K562 (cell line): ENCODE measurements at regions not wholly inside any gene's neighbourhood (a gene's known extent, or its start where the extent isn't known, plus 50 kb on each side); places are given as distances from the start of the nearest gene placed in this dataset.
A peak's percentile ranks its signal among the peaks of the same experiment; 100 is the strongest.

ENCODE experiments used
- ATAC-seq: fragments of 200-7000 bp; cut with Tn5 transposase; 3 replicates; pipeline ENCODE4 v1.9.1; 2020; ENCODE audit warnings: moderate library complexity
- BruUV-seq: library from RNA; stranded (reverse); fragments of 400-500 nt; replicated peaks from 2 replicates; lab custom pipeline; 2021; lab: Mats Ljungman, UMichigan
- CTCF ChIA-PET: fragments of 300-600 bp; formaldehyde crosslinking; extraction: SDS; loops from one replicate; lab custom pipeline; 2021; ENCODE audit warnings: low intra/inter-chr PET ratio; lab: Yijun Ruan, JAX
- POLR2A ChIA-PET: fragments of 300-600, 350-650 bp; sonication (Branson Sonifier 250); formaldehyde crosslinking; extraction: SDS; loops from one replicate; lab custom pipeline; 2021; ENCODE audit warnings: antibody characterized with exemption, inconsistent platforms; lab: Yijun Ruan, JAX
- DNase-seq, 4 experiments: peaks; one replicate each; pipeline versions ENCODE4 v3.0.0 to v3.0.0-alpha.2; 2011 to 2018; ENCODE audit warnings: low spot score in 3 of 4, mixed read lengths in 3 of 4; ENCODE audit errors: extremely low read depth in 1 of 4
- FAIRE-seq: peaks from 2 replicates; lab custom pipeline; 2011; peaks lifted over from hg19 to GRCh38; lab: Jason Lieb, UNC
- H2AFZ ChIP-seq: 2 replicates; pipeline ENCODE4 v1.6.0; 2011; ENCODE audit warnings: low read depth, low read length, control low read depth, inconsistent platforms
- H3K27ac ChIP-seq: fragments of 200-600 bp; 3 replicates; pipeline ENCODE4 v1.8.0; 2011; ENCODE audit warnings: low read depth, mild to moderate bottlenecking, control low read depth, inconsistent platforms, low read length, moderate library complexity, mixed read lengths; ENCODE audit errors: extremely low read depth
- H3K27me3 ChIP-seq, 2 experiments: fragments of 300-600 bp in 1 of 2; 2 replicates in 1 of 2; 3 replicates in 1 of 2; pipeline versions ENCODE4 v1.6.0 to v1.8.0; 2011; ENCODE audit warnings: inconsistent platforms in 2 of 2, low read length in 2 of 2, mild to moderate bottlenecking in 1 of 2, mixed read lengths in 1 of 2, moderate library complexity in 1 of 2; ENCODE audit not compliant: control insufficient read depth in 2 of 2, insufficient read depth in 2 of 2
- H3K36me3 ChIP-seq: fragments of 300-600 bp; 3 replicates; pipeline ENCODE4 v1.8.0; 2011; ENCODE audit warnings: mild to moderate bottlenecking, low read length, inconsistent platforms; ENCODE audit not compliant: control insufficient read depth, insufficient read depth
- H3K4me1 ChIP-seq, 2 experiments: fragments of 200-600 bp in 1 of 2; replicated peaks in 1 of 2; 2 replicates in 1 of 2; 3 replicates in 1 of 2; pipeline versions ENCODE4 v1.5.1 to v1.8.0; 2011; ENCODE audit warnings: inconsistent platforms in 2 of 2, low read length in 2 of 2, mild to moderate bottlenecking in 1 of 2, mixed read lengths in 1 of 2, moderate library complexity in 1 of 2; ENCODE audit not compliant: control insufficient read depth in 2 of 2, insufficient read depth in 2 of 2
- H3K4me2 ChIP-seq: 2 replicates; pipeline ENCODE4 v1.6.1; 2011; ENCODE audit warnings: low read length, control low read depth, inconsistent platforms, mixed read lengths; ENCODE audit not compliant: insufficient read depth
- H3K4me3 ChIP-seq: fragments of 200-600 bp; sonication (generic), shearing (Covaris generic); 2 replicates; pipeline ENCODE4 v1.5.1; 2016; ENCODE audit warnings: control low read depth, inconsistent platforms
- H3K79me2 ChIP-seq: fragments of 200-600 bp; 3 replicates; pipeline ENCODE4 v1.8.0; 2011; ENCODE audit warnings: low read length, inconsistent platforms; ENCODE audit not compliant: control insufficient read depth, insufficient read depth
- H3K9ac ChIP-seq, 2 experiments: 2 replicates each; pipeline versions ENCODE4 v1.6.0 to v1.6.1; 2011; ENCODE audit warnings: low read depth in 2 of 2, low read length in 2 of 2, control low read depth in 1 of 2, inconsistent platforms in 1 of 2, mild to moderate bottlenecking in 1 of 2, mixed read lengths in 1 of 2; ENCODE audit not compliant: insufficient read depth in 1 of 2
- H3K9me1 ChIP-seq: one replicate; pipeline ENCODE4 v1.6.0; 2011; ENCODE audit warnings: inconsistent platforms, mild to moderate bottlenecking, low read length, moderate library complexity; ENCODE audit not compliant: control insufficient read depth, insufficient read depth
- H3K9me3 ChIP-seq: replicated peaks from 2 replicates; pipeline ENCODE4 v1.5.1; 2011; ENCODE audit warnings: low read depth, low read length, inconsistent platforms; ENCODE audit not compliant: control insufficient read depth, insufficient read depth
- H4K20me1 ChIP-seq: replicated peaks from 2 replicates; pipeline ENCODE4 v1.6.1; 2011; ENCODE audit warnings: low read length, inconsistent platforms, mixed read lengths; ENCODE audit not compliant: control insufficient read depth, insufficient read depth
- ATF7 ChIP-seq: fragments of 450-650 bp; IDR thresholded peaks from 2 replicates; pipeline ENCODE4 v1.7.1; 2014; ENCODE audit warnings: mild to moderate bottlenecking, moderate library complexity
- HIVEP1 ChIP-seq: fragments of 250-450 bp; sonication (Bioruptor Pico); IDR thresholded peaks from 2 replicates; pipeline ENCODE4 v1.4.0; 2020; ENCODE audit warnings: mild to moderate bottlenecking
- MAFF ChIP-seq: IDR thresholded peaks from 2 replicates; pipeline ENCODE4 v1.6.1; 2012; ENCODE audit warnings: low read length, improper control_type of control experiment
- POLR2A ChIP-seq: fragments of 450-650 bp; conservative IDR thresholded peaks from 2 replicates; pipeline ENCODE4 v1.6.1; 2016
- RBM14 ChIP-seq: fragments of 200-400 bp; formaldehyde crosslinking; IDR thresholded peaks from 2 replicates; pipeline ENCODE4 v1.6.1; 2018; ENCODE audit warnings: low read depth, mild to moderate bottlenecking, low read length, moderate library complexity, borderline replicate concordance; ENCODE audit not compliant: insufficient read depth
- SP2 ChIP-seq: IDR thresholded peaks from 2 replicates; pipeline ENCODE4 v1.6.1; 2011; ENCODE audit warnings: mild to moderate bottlenecking, low read depth, low read length, moderate library complexity; ENCODE audit not compliant: poor library complexity, severe bottlenecking; ENCODE audit errors: extremely low read depth
- STAT6 ChIP-seq: sonication (generic); formaldehyde crosslinking; IDR thresholded peaks from 2 replicates; pipeline ENCODE4 v1.8.1; 2023; ENCODE audit warnings: mild to moderate bottlenecking, missing genetic modification reagents
- ZBTB12 ChIP-seq: fragments of 250-450 bp; sonication (Bioruptor Pico); IDR thresholded peaks from 2 replicates; pipeline ENCODE4 v1.4.0; 2020
- ZBTB40 ChIP-seq, 2 experiments: fragments of 450-650 bp in 1 of 2; sonication (generic) in 1 of 2; formaldehyde crosslinking in 1 of 2; IDR thresholded peaks; 2 replicates each; pipeline versions ENCODE4 v1.7.1 to v1.9.0; 2016 to 2022; ENCODE audit warnings: inconsistent platforms in 1 of 2, mild to moderate bottlenecking in 1 of 2, missing genetic modification reagents in 1 of 2
- ZNF717 ChIP-seq: fragments of 250-450 bp; sonication (Bioruptor Pico); IDR thresholded peaks from 2 replicates; pipeline ENCODE4 v1.5.0; 2021
- WGBS: fragments of 100-300 bp; shearing (Covaris generic); methylation state at CpG from one replicate; pipeline ENCODE4 v1.1.6; 2016; ENCODE audit warnings: low coverage, mixed read lengths; ENCODE audit not compliant: insufficient coverage; ENCODE audit errors: missing lambda C conversion rate; 5-methylcytosine and 5-hydroxymethylcytosine counted together
- in situ Hi-C: fragments of 300-500 bp; cut with MboI; formaldehyde crosslinking; loops from 4 replicates; pipeline ENCODE4 v1.15.0; 2018; ENCODE audit warnings: inconsistent platforms, mixed read lengths
- intact Hi-C: fragments of 100-400 bp; cut with micrococcal nuclease; formaldehyde crosslinking; loops from 2 replicates; pipeline ENCODE4 v1.14.2; 2022

- Histone ChIP-seq H3K27ac (no peak overlapping the region), H3K27me3 (peaks cover 0 to 41% of the 10 kb centered on the region in 2 experiments; a peak in 2 of 5 replicates), H4K20me1 (peaks cover 25% of the 10 kb centered on the region), H3K4me1 (no peaks in the 10 kb centered on the region), H3K4me2 (no peak overlapping the region), H3K9ac (no peak overlapping the region), H2AFZ (no peak overlapping the region), H3K79me2 (no peaks in the 10 kb centered on the region), H3K9me1 (peaks cover 4% of the 10 kb centered on the region), H3K4me3 (no peak overlapping the region), H3K36me3 (no peaks in the 10 kb centered on the region), H3K9me3 (no peaks in the 10 kb centered on the region)
- in situ Hi-C loops = no loop called here
- no TSS peak for BruUV-seq
- POLR2A ChIA-PET = interaction anchor here (0.6 to 11.0 kb wide), 7 partner anchors 7 to 114 kb away, joined by 3 to 122 read pairs (median 4); no protein-coding TSS in a partner anchor
- WGBS = 2% methylated on average over 1 of the region's 1 CpG
- no peak for ATAC-seq
- intact Hi-C loops = no loop called here
- CTCF ChIA-PET = interaction anchor here (1.0 to 1.2 kb wide), 2 partner anchors 48 to 183 kb away, joined by 3 read pairs; no protein-coding TSS in a partner anchor
- DNase-seq = no peak
- FAIRE-seq = no peak
- TF ChIP-seq MAFF = peak; percentile 84
- TF ChIP-seq HIVEP1 (CRISPR knock-in tag) = no peak
- TF ChIP-seq STAT6 = peak; percentile 38; the same call in 1 of the 2 replicates
- no peak for TF ChIP-seq ATF7
- TF ChIP-seq ZNF717 (CRISPR knock-in tag) = no peak
- TF ChIP-seq ZBTB12 (CRISPR knock-in tag) = no peak
- TF ChIP-seq POLR2A = no peak
- no peak for TF ChIP-seq ZBTB40 (IDR thresholded peaks at IDR 0.05)
- TF ChIP-seq ZBTB40 (CRISPR knock-in tag; IDR thresholded peaks at IDR 0.05) = peak; percentile 12; the same call in 1 of the 2 replicates
- no peak for TF ChIP-seq SP2
- no peak for TF ChIP-seq RBM14
These were observed 56.2 kb downstream of the GGTLC2 start for GRCh38 chr22:22700631-22701030.
